ENCODE measurements at regions not wholly inside any gene's neighbourhood (a gene's known extent, or its start where the extent isn't known, plus 50 kb on each side); places are given as distances from the start of the nearest gene placed in this dataset.

DNA sequence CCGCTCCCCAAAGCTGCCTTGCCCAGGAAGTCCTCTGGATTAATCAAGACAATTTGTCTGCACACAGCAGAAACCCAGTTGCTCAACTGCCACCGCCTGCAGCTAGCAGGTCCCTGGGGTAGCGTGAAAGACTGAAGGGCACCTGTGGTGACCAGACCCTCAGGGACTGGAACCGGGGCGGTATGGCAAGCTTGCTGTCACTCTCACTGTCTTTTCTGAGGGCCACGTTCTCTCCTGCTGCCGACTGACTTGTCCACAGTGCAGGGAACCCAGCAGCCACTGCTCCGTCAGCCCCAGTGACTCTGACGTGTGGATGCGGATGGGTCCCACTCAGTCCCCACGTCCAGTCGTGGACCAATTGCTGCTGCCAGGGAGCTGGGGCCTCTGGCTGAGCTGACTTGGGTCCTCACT, 72.8 kb upstream of the PMEPA1 start:
- ChIA-PET POLR2A (ENCODE audit: partially characterized antibody) (interaction anchor here (0.6 to 1.1 kb wide), 2 partner anchors 61 to 72 kb away, joined by 3 read pairs; no protein-coding TSS in a partner anchor), CTCF (ENCODE audit: partially characterized antibody) (interaction anchor here (0.8 to 1.2 kb wide), 2 partner anchors 186 to 215 kb away, joined by 3 read pairs; no protein-coding TSS in a partner anchor)
- no peak overlapping the region for H2BK120ac ChIP-seq (replicated peaks; ENCODE audit: low read depth, low read length)
- H3K36me3 ChIP-seq (ENCODE audit: control insufficient read depth in 2 of 4, insufficient read depth in 4 of 4, low read length in 3 of 4) = no peaks in the 10 kb centered on the region
- WGBS, 2 experiments (ENCODE audit: extremely low coverage in 1 of 2, insufficient coverage in 1 of 2, insufficient read length in 1 of 2, insufficient replicate concordance in 2 of 2, low coverage in 1 of 2, low lambda C conversion rate in 2 of 2, missing lambda C conversion rate in 1 of 2) = 89% methylated on average over 12 of the region's 12 CpGs; no CpG with 5 or more reads in 1 of the 2 experiments
- no peaks in the 10 kb centered on the region for H4K20me1 ChIP-seq (replicated peaks in 1 of 2; ENCODE audit: control insufficient read depth in 1 of 2, insufficient read depth in 2 of 2, low read length in 2 of 2)
- DNase-seq (ENCODE audit: low read depth in 1 of 2, low spot score in 2 of 2) (no peak), FAIRE-seq (no peak)
- no peaks in the 10 kb centered on the region for H3K9me3 ChIP-seq (ENCODE audit: insufficient read depth in 2 of 2, low read depth in 1 of 2, low read length in 1 of 2)
- no peak overlapping the region for H3K27ac ChIP-seq (ENCODE audit: low read depth, low read length)
- H2BK12ac ChIP-seq (ENCODE audit: low read depth, low read length) = no peak overlapping the region
- H4K8ac ChIP-seq (ENCODE audit: extremely low read depth, insufficient read depth, low read length) = no peak overlapping the region
- H3K79me2 ChIP-seq (ENCODE audit: control insufficient read depth in 1 of 2, insufficient read depth in 2 of 2, low read length in 2 of 2) = no peaks in the 10 kb centered on the region
- H4K91ac ChIP-seq (replicated peaks; ENCODE audit: insufficient read length, low read length) = no peak overlapping the region
- no peak overlapping the region for H3K9ac ChIP-seq (replicated peaks in 1 of 4; ENCODE audit: extremely low read depth in 1 of 4, low read depth in 3 of 4, low read length in 3 of 4)
- no peak overlapping the region for H2BK15ac ChIP-seq (ENCODE audit: low read length)
- no peaks in the 10 kb centered on the region for H3K79me1 ChIP-seq (ENCODE audit: low read depth, low read length)
- H3K4me1 ChIP-seq (replicated peaks in 1 of 4; ENCODE audit: control insufficient read depth in 3 of 4, insufficient read depth in 4 of 4, low read length in 3 of 4) = peaks cover 0 to 5% (median 2%) of the 10 kb centered on the region in 4 experiments; a peak in 3 of 7 replicates
- no peak overlapping the region for H3K14ac ChIP-seq (ENCODE audit: insufficient read length)
- no peak overlapping the region for H3K4me2 ChIP-seq (ENCODE audit: insufficient read depth in 1 of 2, low read depth in 2 of 2, low read length in 2 of 2)
- H3K23ac ChIP-seq (ENCODE audit: insufficient read length) = no peak overlapping the region
- peaks cover 8% of the 10 kb centered on the region; the same call in 1 of the 2 replicates for H3K23me2 ChIP-seq (ENCODE audit: low read depth, low read length)
- no peak overlapping the region for H2AFZ ChIP-seq (ENCODE audit: low read length)
- H3K56ac ChIP-seq (replicated peaks; ENCODE audit: insufficient read length, low read depth, low read length) = no peak overlapping the region
- H3K4me3 ChIP-seq (ENCODE audit: extremely low read depth in 1 of 4, insufficient read depth in 2 of 4, low read depth in 3 of 4, low read length in 4 of 4) = no peak overlapping the region
- H3K27me3 ChIP-seq (replicated peaks in 1 of 4; ENCODE audit: control insufficient read depth in 3 of 4, extremely low read depth in 1 of 4, insufficient read depth in 3 of 4, low read length in 3 of 4) = no peaks in the 10 kb centered on the region
- H4K5ac ChIP-seq (ENCODE audit: insufficient read length, low read depth, low read length) = no peak overlapping the region
- H2BK5ac ChIP-seq (ENCODE audit: low read depth, low read length) = no peak overlapping the region
- H3K18ac ChIP-seq (ENCODE audit: extremely low read depth, low read length) = no peak overlapping the region
- H2AK5ac ChIP-seq (ENCODE audit: low read depth, low read length) = no peak overlapping the region
- H3K4ac ChIP-seq (replicated peaks; ENCODE audit: insufficient read length, low read depth, low read length) = no peak overlapping the region
- H2BK20ac ChIP-seq (ENCODE audit: low read length) = no peak overlapping the region
- TF ChIP-seq SP4 (IDR thresholded peaks at IDR 0.05; ENCODE audit: low read length) (no peak), SP2 (IDR thresholded peaks at IDR 0.05; ENCODE audit: low read length) (no peak), GTF2F1 (IDR thresholded peaks at IDR 0.05; ENCODE audit: borderline replicate concordance, low read depth, low read length) (no peak), TAF7 (optimal IDR thresholded peaks at IDR 0.05; ENCODE audit: borderline replicate concordance, low read depth, low read length) (no peak)

Measured in H1 (cell line).